Kidney glomerular epithelial cell (primary cell): ENCODE measurements at regions not wholly inside any gene's neighbourhood (a gene's known extent, or its start where the extent isn't known, plus 50 kb on each side); places are given as distances from the start of the nearest gene placed in this dataset.
"Not testable (repeated sequence)": the region's sequence is repeated elsewhere in the genome, so short reads cannot be mapped to it uniquely, and the experiment has no call there.

Experiments
- DNase-seq: peaks from one replicate; lab custom pipeline; 2025; lab: John Stamatoyannopoulos, UW

DNA sequence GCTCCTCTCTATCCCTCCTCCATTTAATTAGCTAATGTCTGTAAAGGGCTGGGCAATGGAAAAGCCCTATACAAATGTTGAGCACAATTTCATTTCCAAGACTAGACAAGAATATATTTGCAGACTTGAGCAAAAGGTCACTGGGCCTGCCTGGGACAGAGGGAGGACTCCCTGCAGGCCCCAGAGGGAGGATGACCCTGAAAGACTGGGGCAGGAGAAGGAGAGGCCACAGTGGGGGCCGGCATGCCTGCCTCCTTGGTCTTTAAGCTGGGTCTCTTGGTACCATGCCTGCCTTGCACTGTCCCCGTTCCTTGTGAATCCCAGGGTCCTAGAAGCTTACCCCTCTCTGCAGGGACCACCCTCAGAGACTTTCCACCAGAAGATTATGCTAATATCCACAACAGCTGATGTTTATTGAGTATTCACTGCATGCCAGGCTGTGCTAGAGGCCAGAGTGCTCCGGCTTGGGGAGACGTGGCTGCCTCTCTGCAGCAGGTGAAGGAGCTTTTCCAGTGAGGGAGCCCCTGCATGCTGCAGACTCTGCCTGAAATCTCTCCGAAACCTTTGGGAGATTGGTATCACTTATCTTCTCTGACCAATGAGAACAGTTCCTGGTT is 72.7 kb upstream of the HSPA9 start:
- no peak for DNase-seq

DNA sequence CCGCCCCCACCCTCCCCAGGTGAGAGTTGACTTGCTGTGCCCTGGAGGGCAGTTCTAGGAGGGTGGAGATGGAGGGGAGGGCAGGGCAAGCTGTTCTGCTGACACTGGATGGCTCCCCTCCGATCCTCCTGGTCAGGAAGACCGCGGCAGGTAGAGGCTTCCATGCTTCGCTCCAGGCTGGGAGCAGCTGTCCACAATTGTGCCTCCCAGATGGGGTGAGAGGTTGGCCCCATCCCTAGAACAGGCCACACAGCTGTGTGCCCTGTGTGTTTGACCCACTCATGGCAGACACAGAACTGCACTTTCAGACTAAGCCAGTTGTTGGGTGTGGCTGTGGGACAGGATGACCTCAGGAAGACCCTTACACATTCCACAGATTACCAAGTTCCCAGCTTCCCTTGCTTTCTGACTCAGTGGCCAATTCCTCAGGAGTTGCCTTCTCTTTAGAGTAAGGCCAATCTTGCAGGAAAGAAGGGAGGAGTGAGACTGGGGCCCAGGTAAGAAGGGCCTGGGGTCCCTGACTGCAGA is 72.1 kb upstream of the HSPA9 start:
- no peak for DNase-seq

DNA sequence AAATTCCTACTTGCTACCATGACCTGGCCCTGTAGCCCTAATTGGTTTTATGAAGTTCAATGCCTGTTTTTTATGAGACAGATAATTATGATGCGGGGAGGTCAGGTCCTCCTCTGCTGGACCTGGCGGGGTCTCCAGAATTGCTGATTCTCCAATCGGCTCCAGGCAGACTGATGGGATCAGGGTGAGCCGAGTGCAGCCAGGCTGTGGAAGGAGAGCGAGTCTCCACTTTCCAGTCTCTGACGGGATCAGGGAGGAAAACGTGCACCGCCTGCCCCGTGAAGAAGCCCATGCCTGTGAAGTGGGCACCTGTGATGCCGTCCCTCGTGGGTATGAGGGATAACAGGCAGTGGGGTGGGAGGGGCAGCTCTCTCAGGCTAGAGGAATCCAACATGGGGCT is 71.5 kb upstream of the HSPA9 start:
- no peak for DNase-seq

DNA sequence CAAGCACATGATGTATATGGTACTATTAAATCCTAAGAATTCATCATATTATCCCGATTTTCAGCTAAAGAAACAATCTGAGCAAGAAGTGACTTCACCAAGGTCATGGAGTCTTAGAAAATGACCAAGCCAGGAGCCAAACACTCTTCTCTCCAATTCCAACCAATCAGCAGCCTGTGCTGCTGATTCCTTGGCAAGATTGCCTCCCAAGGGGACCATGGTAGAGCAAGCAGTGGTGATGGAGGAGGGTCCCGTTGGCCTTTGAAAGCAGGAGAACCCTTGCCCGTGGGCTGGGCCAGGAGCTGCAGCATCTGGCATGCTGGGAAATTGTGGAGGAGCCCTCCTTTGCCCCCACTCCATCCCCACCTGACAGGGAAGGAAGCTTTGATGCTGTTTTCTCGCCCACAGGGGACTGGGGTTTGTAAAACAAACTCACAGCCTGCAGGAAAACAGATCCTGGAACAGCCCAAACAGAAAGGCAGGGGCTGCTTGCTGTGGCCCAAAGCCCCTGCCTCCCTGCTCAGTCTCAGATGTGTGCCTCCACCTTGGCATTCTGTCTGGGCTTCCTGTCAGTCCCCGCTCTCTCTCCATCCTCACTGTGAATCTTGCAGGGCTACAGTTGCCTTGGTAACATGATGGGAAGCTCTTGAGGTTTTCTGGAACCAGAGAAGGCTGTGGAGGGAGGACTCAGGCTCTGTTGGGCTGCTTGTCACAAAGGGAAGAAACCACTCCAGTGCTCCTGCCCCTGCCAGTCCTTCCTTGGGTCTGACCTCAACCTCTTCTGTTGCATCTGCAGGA is 70.8 kb upstream of the HSPA9 start:
- DNase-seq = no peak

DNA sequence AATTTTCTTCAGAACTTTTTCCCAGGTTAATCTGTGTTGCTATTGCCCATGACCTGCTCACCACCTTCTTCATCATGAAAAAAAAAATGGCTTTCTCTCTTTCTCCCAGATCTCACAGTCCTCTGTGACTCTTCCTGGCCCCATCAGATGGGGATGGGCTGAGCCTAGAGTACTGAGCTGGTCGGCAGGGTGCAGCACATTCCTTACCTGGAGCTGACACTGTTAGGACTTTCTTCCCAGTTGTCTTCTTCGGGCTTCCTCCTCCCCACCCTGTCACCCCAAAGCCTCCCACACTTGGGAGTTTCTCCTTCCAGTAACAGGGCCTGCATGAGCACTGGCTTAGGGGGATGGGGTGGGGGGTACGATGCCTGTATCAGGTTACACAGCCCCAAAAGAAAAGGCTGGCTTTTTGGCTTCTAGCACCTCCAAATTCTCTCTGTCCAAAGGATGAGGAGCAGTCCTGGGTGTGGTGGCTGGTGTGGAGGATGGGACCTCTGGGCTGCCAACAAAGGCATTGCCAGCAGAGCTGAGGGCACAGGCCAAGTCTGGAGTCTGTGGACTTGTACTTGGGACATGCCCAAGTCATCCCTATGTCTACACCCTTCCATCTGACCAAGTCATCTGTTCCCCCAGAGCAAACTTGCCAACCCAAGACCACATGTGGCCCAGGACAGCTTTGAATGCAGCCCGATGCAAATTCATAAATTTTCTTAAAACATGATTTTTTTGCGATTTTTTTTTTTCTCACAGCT is 68.0 kb upstream of the HSPA9 start:
- DNase-seq = no peak

DNA sequence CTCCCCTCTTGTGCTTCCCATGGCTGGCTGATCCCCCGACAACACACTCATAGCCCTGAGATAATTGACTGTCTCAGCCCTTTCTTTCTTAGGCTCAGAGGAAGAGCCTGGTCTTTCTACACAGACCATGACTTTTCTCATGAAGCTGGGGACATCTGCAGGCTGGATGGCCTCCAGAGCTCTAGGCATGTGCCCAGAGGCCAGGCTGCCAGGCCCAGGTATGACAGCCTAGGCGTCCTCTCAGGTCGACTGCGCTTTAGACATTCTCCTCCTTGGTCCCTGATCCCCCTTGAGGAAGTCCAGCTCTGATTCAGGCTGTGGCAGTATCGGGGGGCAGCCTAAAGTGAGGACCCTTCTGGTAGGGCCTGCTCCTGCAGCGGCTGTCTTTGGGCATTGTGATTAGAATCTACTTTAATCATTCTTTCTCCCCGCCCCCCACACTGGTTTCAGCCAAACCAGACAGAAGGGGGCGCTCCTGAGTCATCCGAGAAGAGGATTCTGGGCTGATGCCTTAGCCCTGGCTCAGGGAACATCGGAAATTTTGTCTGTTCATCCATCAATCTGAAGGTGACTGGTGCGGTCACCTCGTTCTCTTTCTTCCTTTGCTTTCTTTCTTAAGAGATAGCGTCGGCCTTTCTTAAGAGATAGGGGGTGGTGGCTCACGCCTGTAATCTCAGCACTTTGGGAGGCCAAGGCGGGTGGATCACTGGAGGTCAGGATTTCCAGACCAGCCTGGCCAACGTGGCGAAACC is 66.5 kb upstream of the HSPA9 start:
- peak; percentile 48 for DNase-seq

DNA sequence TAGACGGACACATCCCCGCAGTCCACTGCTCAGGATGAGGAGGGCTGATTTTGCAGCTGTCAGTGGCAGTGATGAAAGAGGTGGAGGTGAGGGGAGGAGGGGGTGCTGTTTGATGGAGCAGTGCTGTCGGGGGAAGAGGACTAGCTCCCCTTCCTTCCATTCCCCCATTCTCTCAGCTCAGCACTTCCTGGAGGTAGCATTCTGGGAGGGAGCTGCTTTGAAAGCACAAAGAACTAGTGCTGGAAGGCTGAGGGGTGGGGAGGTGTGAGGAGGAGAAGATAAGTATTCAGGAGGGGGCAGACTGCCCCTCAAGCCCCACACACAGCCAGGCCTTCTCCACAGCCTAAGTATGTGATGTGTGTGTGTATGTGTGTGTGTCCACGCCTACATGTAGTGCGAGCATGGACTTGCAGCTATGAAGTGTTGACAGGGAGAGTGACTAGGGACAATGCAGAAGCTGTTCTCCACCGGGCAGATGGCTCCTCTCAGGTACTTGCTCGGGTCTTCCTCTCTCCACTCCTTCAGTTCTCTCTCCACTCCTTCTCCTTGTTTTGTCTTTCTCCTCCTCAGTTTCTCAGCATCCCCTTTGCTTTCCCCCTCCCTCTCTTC is 65.5 kb upstream of the HSPA9 start:
- DNase-seq = no peak

DNA sequence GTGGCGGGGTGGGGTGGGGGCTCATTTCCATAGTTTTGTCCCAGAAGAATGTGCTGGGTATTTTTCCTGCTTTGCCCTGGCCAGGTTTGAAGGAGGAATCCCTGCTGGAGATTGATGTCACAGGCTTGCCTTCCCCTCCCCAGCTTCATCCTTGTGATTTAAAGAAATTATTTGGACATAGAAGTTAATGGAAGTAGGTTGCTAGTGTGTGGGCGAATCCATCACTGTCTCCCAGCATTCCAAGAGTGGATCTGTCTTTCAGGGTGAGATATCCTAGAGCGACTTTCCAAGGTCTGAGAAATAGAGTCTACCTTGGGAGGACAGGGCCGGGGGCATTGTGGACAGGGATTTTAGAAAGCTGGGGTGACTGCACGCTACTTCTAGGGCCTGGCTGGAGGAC is 64.9 kb upstream of the HSPA9 start:
- DNase-seq = no peak

DNA sequence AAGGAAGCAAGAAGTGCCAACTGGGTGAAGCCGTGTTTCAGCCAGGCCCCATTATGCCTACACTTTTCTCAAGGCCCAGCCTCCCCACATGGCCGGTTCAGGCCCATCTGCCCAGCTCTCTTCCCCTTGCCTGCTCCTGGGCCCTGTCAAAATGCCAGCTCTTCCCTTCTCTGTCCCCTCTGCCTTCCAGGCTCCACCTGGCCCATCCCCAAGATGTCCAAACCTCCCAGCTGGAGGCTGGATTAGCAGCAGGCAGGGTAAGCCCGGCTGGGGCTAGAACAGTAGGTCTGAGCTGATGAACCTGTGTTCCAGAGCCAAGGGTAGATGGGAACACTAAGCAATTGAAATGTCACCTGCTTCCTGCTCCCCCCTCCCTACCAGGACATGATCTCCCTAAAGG is 64.1 kb upstream of the HSPA9 start:
- no peak for DNase-seq

DNA sequence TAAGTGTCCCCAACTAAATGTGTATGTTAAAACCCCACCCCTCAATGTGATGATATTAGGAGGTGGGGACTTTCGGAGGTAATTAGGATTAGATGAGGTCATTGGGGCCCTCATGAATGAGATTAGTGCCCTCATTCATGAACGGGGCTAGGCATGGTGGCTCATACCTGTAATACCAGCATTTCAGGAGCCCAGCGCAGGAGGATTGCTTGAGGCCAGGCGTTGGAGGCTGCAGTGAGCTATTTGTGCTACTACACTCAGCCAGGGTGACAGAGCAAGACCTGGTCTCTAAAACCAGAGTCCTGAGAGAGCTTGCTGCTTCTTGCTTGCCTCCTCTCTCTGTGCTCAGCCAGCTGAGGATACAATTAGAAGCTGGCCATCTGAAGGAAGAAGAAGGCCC is 62.1 kb upstream of the HSPA9 start:
- no peak for DNase-seq

DNA sequence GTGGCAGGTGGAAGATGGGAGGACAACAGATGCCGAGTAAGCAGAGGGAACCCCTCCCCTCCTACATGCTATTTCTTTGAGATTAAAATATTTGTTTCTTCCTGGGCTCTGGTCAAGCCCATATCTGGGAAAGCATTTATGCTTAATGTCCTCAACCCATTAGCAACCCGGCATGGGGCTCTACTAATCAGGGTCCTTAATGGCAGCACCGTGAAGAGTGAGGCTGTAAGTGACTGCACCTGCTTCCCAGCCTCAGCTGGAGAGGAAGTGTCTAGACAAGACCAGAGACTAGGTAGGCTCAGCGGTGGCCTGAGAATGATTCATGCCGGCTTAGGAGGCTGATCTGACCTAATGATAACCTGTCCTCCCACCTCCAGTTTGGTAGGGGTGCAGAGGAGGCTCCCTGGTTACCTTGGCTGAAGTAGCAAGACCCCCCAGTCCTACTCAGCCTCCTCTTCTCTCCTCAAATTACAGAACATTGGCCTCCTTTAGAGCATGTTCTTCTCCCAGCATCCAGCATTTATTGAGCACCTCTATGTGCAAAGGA is 61.3 kb upstream of the HSPA9 start:
- DNase-seq = no peak

DNA sequence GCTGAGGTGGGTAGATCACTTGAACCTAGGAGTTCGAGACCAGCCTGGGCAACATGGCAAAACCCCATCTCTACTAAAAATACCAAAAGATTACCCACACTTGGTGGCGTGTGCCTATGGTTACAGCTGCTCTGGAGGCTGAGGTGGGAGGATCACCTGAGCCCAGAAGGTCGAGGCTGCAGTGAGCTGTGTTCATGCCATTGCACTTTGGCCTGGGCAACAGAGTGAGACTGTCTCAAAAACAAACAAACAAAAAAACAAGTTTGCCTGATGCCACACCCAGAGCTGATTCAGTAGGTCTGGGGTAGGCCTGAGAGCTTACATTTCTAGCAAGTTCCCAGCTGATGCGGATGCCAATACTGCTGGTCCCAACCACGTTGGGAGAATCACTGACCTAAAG is 60.5 kb upstream of the HSPA9 start:
- no peak for DNase-seq

DNA sequence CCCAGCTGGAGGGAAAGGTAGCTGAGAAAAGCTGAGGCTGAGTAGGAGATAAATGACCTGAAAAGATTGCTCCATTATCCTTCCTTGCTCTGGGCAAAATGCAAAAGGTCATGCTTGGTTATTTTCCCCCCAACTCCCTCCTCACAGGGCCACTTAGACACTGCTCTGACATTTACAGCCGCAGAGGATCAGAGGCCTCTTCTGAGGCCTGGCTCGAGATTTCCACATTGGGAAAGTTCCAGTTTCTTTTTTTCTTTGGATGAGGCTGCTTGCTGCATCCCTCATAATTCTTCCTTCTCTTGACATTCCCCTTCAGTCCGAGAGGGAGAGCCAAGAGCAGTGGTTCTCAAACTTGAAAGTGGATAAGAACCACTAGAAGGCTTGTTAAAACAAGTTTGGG is 60.1 kb upstream of the HSPA9 start:
- DNase-seq = no peak

DNA sequence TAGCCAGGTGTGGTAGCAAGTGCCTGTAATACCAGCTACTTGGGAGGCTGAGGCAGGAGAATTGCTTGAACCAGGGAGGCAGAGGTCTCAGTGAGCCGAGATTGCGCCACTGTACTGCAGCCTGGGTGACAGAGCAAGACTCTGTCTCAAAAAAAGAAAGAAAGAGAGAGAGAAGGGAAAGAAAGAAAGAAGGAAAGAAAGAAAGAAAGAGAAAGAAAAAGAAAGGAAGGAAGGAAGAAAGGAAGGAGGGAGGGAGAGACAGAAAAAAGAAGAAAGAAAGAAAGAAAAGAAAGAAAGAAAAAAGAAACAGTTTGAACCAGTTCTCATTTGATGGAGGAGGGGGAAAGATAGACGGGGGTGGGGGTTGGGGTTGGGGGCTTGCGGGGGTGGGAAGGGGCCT is 59.6 kb upstream of the HSPA9 start:
- not testable (repeated sequence) for DNase-seq

DNA sequence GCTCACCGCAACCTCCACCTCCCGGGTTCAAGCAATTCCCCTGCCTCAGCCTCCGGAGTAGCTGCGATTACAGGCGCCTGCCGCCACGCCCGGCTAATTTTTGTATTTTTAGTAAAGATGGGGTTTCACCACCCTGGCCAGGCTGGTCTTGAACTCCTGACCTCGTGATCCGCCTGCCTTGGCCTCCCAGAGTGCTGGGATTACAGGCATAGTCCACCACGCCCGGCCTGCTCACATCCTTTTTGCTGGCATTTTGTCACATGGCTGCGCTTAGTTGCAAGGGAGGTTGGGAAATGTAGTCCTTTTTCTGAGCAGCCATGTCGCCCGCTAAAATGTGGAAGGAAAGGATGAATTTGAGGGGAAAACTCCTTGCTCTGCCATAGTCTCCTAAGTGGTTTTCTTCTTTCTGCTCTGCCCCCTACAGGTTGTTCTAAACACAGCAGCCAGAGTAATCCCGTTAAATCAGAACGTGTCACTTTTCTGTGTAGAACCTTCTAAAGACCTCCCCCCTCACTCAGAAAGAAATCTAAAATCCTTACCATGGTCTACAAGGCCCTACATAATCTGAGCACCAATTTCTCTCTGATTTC is 57.8 kb upstream of the HSPA9 start:
- DNase-seq = peak; percentile 27

DNA sequence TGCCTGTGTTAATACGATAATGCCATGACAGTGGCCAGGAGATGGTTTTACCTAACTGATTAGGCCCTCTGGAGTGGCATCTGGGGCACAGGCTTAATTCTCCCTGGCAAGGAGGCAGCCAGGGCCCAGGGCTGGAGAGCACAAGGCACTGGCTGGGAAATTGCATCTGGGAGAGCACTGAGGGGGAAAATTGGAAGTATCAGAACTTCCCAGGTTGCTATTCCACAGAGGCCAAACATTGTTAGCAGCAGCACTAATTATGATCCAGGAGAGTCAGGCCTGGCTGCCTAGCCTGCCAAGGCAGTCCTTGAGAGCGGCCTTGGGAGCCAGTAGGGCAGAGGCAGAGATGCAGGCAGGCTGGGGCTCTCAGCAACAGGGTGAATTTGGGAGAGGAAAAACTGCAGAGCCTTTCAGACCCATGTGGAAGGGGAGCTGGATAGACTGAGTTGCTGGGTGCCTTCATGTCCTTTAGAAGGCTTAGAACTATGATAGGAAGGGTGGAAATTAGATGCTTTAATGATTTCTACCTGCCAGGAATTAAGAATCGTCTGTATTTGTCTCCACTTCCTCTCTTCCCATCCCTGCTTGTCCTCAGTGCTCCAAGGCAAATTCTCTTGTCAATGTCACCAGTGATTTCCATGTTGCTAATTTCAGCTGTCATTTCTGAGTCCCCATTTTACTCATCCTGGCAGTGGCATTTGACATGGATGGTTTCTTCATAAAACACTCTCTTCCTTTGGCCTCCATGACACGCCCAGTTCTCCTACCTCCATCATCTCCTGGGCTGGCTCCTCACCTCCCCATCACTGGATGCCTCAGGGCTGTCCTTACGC is 56.1 kb upstream of the HSPA9 start:
- no peak for DNase-seq

DNA sequence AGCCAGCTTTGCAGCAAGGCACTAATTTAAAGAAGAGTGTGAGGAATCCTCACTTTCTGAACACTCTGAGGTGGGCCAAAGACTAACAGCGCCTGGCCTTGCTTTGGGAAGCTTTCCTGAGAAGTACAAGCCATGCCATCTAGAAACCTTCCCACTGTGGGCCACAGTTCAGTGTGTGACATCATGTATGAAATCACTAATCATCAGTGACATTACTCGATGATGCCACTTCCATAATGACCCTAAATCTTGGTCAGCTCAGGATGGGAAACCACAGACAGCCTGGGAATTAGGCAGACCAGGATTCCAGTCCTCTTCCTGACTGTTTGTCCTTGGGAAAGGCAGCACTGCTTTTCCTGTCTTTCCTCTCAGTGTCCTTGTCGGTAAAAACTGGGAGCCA is 54.2 kb upstream of the HSPA9 start:
- DNase-seq = no peak

DNA sequence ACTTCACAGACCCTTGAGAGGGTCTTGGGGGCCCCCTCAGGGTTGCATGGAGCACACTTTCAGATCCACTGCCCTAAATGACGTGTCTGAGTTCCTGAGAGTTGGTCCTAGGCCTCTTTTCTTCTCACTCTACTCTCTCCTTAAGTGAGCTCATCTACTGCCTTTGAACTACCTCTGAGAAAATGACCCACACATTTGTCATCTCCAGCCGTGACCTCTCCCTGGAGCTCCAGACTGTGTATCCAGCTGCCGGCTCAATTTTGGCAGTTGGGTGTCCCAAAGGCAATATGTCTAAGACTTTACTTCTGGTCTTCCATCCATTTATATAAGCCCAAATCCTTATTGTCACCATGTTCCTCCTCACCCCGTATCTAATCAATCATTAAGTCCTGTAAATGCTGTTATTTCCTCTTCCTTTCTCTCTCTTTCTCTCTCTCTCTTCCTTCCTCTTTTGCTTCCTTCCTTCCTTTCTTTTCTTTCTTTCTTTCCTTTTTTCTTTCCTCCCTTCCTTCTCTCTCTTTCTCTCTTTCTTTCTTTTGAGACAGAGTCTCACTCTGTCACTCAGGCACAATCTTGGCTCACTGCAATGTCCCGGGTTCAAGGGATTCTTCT is 51.2 kb upstream of the HSPA9 start:
- no peak for DNase-seq

DNA sequence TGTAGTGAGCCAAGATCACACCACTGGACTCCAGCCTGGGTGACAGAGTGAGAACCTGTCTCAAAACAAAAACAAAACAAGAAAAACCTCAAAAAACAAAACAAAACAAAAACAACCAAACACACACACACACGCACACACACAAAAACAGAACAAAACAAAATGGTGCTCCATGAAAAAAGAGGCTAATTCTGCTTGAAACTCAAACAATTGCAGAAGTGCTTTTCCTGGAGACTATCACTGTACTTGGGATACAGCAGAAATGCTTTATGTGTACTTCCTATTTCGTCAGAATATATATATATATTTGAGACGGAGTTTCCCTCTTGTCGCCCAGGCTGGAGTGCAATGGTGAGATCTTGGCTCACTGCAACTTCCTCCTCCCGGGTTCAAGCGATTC is 49.9 kb upstream of the HSPA9 start:
- no peak for DNase-seq
